ENCODE measurements at regions not wholly inside any gene's neighbourhood (a gene's known extent, or its start where the extent isn't known, plus 50 kb on each side); places are given as distances from the start of the nearest gene placed in this dataset.

DNA sequence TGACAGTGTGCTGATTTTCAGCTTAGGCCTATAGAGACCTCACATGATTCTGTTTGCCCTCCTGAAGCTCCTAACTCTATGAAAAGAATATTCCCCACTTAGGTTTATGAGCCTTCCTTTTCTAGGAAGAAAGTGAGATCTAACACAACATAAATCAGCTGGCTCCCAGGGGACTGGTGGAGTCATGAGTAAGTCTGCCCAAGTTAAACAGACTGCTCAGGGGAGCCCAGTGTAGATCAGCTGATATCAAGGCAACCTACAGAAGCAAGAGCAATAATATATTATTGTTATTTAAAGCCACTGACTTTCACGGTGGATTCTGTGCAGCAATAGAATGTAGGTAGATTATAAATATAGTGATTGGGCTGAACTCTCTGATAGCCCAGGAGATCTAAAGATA lies 1978.6 kb upstream of the CDH6 start:
- TF ChIP-seq, protein P1, sequence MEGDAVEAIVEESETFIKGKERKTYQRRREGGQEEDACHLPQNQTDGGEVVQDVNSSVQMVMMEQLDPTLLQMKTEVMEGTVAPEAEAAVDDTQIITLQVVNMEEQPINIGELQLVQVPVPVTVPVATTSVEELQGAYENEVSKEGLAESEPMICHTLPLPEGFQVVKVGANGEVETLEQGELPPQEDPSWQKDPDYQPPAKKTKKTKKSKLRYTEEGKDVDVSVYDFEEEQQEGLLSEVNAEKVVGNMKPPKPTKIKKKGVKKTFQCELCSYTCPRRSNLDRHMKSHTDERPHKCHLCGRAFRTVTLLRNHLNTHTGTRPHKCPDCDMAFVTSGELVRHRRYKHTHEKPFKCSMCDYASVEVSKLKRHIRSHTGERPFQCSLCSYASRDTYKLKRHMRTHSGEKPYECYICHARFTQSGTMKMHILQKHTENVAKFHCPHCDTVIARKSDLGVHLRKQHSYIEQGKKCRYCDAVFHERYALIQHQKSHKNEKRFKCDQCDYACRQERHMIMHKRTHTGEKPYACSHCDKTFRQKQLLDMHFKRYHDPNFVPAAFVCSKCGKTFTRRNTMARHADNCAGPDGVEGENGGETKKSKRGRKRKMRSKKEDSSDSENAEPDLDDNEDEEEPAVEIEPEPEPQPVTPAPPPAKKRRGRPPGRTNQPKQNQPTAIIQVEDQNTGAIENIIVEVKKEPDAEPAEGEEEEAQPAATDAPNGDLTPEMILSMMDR (IDR thresholded peaks at IDR 0.05): no peak
- TF ChIP-seq POLR2A (IDR thresholded peaks at IDR 0.05): no peak

All from body of pancreas (tissue), 4 donors.